Central memory CD4-positive, alpha-beta T cell (primary cell): ENCODE measurements at regions not wholly inside any gene's neighbourhood (a gene's known extent, or its start where the extent isn't known, plus 50 kb on each side); places are given as distances from the start of the nearest gene placed in this dataset.
"Not testable (repeated sequence)": the region's sequence is repeated elsewhere in the genome, so short reads cannot be mapped to it uniquely, and the experiment has no call there.

Experiments
- DNase-seq: peaks from one replicate; pipeline ENCODE4 v3.0.0; 2022

- DNase-seq, result no peak
These were observed 519.4 kb upstream of the ZNF337 start for GRCh38 chr20:26216025-26216424.

GRCh38 chr20:26214991-26215390 is 518.3 kb upstream of the ZNF337 start:
- no peak for DNase-seq

DNA sequence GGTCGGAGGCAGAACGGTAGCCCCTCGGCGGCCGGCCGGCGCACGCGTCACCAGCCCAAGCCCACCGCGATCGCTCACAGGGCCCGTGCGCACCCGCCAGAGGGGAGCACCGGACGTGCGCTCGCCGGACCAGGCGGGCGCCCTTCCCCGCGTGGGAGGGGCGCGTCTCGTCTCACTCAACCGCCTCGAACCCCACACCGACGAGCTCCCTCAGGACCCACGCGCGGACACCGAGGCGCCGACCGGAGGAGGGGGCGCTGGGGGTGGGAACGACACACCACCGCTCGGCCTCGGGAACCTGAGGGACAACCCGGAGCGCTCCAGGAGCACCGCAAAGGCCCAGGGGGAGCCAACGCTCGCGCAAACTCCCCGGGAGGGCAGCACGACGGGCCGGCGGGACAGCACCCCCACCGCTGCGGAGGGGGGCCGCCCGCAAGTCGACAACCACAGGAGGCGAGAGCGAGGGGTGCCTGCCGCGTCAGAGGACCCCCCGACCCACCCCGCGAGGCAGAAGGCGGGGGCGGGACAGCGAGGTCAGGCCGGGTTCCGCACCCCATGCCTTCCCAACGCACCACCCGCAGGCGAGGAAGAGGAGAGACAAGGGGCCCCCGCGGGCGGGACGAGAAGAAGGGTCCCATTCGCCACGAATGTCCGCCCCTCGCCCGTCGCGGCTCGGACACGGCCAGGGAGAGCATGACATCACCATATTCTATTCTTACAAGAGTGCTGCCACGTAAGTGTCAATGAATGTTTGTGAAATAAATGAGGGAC is 512.7 kb upstream of the ZNF337 start:
- DNase-seq, result peak; percentile 2

DNA sequence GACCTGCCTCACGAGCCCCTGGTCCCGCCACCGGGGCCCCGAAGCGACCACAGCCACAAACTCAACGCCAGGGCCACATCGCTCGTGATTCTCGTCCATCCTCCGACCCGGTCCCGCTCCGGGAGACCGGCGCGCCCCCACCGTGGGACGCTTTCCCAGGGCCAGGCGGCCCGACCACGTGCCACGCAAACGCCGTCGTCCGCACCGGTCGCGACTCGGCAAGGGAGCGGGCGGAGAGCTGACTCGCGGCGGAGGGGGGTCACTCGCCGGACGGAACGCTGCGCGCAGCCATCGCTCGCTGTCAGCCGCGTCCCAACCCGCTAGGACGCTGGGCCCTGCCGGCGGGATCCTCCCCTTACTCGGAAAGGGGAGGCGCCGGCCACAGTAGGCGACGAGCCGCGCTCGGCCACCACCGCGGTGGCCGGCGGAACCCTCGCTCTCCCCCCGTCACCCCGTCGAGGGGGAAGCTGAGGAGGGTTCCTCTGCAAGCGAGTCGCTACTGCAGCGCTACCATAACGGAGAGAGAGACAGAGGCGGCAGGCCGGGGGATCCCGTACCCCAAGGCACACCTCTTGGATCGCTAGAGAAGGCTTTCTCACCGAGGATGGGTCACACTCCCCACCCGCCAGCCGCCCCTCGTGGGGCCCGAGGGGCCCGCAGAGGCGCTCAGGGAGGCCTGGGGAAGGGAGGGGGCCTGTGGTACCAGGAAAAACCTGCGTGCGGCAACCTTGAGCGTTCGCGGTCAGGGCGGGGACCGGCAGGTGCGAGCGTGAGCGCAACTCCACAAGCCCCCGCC is 511.8 kb upstream of the ZNF337 start:
- peak; percentile 54 for DNase-seq

GRCh38 chr20:26207967-26208295 is 511.3 kb upstream of the ZNF337 start:
- peak; percentile 5 for DNase-seq

DNA sequence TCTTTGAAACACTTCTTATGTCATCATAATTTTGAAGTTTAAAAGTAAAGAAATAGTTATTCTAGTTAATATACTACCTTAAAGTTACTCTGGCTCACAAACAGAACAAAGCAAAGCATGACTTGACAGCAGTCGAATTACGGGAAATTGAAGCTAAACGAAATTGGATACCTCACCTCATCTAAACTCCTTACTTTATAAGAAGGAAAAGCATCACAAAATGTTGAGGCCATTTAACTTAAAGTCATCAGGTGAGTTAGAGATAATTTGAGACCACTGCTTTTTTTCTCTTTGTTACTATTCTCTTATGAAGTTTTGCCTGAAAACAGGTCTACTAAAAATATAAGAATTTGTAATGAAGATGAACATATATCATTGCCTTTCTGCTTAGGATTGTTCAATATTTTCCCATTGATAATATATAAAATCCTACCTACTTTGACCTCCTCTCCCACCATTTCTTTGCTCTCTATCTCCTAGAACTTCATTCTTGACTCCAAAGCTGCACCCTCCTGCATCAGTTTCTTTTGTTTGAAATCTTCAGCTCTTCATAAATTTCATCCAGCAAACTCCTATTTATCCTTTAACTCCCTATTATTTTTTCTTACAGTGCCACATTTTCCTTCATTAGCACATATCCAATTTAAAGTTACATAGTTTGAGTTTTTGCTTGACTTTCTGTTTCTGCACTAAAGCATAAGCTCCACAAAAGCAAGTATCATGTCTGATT is 510.7 kb upstream of the ZNF337 start:
- DNase-seq, result no peak

DNA sequence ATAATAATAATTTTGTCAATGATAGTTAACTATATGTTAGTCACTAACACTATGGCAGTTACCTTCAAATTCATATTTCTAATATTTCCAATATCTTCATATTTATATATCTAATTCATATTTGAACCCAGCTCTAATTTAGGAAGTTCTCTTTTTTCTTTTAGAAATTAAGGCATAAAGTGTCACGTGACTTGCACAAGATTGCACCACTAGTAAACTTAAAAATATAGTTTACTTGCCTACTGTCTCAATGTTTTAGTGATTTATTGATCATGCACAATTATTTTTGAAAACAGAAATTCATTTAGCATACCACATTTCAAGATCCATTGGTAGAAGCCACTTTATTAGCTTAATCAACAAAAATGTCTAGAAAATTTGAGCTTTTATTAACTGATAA is 508.7 kb upstream of the ZNF337 start:
- DNase-seq, result no peak

- not testable (repeated sequence) for DNase-seq
These were observed 504.4 kb upstream of the ZNF337 start for GRCh38 chr20:26201026-26201425.

DNA sequence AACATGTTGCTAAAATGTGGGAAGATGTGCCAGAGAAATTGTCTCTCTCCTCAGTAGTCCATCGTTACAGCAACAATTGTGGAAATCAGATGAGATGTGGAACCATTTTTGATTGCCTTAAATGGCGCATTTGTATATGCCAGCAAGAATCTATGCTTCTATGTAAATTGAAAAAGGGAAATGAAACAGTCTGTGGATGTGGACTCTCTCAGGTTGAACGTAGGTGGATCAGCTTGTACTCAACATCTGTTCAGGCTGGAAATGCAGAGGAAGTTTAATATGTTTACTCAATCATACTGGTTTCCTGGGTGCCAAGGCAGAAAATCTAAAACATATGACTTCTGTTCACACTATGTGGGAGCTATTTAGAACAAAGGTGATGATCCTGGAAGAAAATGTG is 490.7 kb upstream of the ZNF337 start:
- not testable (repeated sequence) for DNase-seq

GRCh38 chr20:26183720-26184119 is 487.1 kb upstream of the ZNF337 start:
- not testable (repeated sequence) for DNase-seq

- DNase-seq, result not testable (repeated sequence)
These were observed 484.7 kb upstream of the ZNF337 start for GRCh38 chr20:26181364-26181763.

DNA sequence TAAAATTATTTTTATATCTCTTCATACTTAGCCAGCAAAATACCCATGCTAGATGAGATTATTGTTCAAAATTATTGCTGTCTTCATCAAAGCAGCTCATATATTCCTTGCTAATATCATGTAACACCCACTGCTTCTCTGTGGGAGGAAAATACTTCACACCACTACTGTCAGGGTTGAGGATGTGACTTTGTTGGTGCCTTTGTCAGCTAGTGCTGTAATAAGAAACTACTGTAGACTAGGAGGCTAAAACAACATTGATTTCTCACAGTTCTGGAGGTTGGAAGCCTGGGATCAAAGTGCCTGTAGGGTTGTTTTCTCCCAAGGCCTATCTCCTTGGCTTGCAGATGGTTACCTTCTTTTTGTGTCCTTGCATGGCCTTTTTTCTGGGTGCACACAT is 475.2 kb upstream of the ZNF337 start:
- DNase-seq, result not testable (repeated sequence)

DNA sequence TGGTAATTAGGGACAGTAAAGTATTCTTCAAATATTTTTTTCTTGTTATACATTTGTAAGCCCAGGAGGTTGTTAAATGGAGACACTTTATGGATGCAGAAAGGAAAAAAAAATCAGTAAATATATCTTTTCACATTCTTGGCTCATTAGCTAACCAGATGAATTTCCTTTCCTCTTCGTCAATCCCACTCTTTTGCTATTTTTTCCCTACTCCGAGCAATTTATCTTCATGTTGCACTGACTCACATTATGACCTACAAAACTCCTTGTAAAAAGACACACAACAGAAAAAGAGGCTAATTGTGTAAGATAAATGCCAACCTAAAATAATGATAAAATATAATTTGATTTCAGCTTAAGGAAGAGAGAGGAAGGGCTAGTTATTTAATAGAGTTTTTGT is 472.9 kb upstream of the ZNF337 start:
- DNase-seq, result no peak

DNA sequence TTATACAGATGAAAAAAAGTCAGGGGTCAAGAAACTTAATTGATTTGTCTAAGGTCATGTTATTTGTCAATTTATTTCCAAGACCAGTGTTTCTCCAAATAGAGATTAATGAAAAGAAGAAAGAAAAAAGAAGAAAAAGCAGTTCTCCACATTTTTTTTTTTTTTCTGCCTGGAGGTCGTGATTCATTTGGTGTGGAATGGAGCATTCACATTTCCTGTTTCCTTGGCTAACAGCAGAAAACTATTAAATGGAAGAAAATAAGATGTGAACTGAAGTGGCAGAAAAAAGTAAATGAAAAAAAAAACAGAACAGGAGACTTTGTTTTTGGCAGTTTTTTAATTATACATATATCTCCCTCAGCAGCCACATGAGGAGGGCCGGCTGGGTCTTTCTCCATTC is 470.8 kb upstream of the ZNF337 start:
- DNase-seq, result no peak

- no peak for DNase-seq
These were observed 467.2 kb upstream of the ZNF337 start for GRCh38 chr20:26163890-26164289.

DNA sequence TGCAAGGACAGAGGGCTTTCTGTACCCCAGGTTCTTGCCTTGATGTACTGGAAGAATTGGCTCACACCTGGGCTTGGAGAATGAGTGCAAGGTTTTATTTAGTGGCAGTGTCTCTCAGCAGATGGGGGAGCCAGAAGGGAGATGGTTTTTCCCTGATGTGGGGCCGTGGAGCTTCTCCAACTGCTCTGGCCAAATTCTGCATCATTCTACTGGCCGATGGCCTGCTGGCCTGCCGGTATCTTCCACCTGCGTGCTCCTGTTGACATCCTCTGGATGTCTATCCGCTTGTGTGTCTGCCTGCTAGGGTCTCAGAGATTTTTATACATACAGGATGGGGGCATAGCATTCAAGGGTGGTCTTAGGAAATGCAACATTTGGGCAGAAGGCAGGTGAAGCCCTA is 466.5 kb upstream of the ZNF337 start:
- DNase-seq, result not testable (repeated sequence)

GRCh38 chr20:26161741-26162140 is 465.1 kb upstream of the ZNF337 start:
- not testable (repeated sequence) for DNase-seq

DNA sequence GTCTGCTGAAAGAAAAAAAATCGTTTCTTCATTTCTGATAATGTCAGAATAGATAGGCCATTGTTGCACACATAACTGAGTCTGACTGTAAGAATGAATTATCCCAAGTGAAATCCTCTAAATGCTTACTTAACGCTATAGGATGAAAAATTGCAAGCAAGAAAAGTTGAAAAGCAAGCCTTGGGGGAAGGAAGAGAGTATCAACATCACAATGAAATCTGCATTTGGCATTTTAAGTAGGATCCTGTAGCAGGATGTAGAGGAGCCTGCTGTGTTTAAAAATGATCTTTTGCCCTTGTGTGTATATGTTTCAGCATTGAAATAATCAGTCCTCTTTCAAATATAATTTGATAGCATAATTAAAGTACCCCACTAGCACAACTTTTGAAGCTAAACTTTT is 464.3 kb upstream of the ZNF337 start:
- DNase-seq, result not testable (repeated sequence)

- DNase-seq, result no peak
These were observed 457.6 kb upstream of the ZNF337 start for GRCh38 chr20:26154224-26154623.

GRCh38 chr20:26135325-26136110 is 438.9 kb upstream of the ZNF337 start:
- DNase-seq, result no peak

DNA sequence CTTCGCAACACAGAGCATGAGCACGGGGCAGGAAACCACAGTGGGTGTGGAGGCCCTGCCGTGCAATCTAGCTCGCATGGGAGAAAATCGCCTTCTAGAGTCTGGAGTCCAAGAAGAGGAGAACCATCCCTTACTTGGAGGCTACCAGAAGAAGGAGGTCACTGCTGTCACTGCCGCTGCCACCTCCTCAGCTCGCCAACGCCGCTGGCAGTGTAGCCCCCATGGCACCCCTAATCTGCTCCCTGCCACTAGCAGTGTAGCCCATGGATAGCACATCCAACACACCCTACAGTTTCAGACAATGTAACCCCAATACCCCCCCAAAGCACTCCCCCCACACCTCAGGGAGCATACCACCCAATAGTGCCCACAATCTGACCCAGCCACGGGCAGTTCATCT is 438.0 kb upstream of the ZNF337 start:
- DNase-seq, result no peak

GRCh38 chr20:26133794-26134193 is 437.1 kb upstream of the ZNF337 start:
- not testable (repeated sequence) for DNase-seq

- not testable (repeated sequence) for DNase-seq
These were observed 424.3 kb upstream of the ZNF337 start for GRCh38 chr20:26120920-26121319.
